A673 (cell line): ENCODE measurements at regions not wholly inside any gene's neighbourhood (a gene's known extent, or its start where the extent isn't known, plus 50 kb on each side); places are given as distances from the start of the nearest gene placed in this dataset.

Experiments
- BruUV-seq: library from RNA; stranded (reverse); fragments of 400-500 nt; replicated peaks from 2 replicates; lab custom pipeline; 2021; lab: Mats Ljungman, UMichigan
- CTCF ChIA-PET: fragments of 300-600 bp; sonication (Branson Sonifier 250); formaldehyde crosslinking; loops from one replicate; lab custom pipeline; 2022; ENCODE audit warnings: antibody characterized with exemption; lab: Charles Lee
- POLR2A ChIA-PET: fragments of 300-600 bp; sonication (Branson Sonifier 250); formaldehyde crosslinking; loops from one replicate; lab custom pipeline; 2022; ENCODE audit warnings: antibody characterized with exemption; ENCODE audit not compliant: low non-redundant PET; lab: Charles Lee
- DNase-seq: peaks from one replicate; pipeline ENCODE4 v3.0.0-alpha.2; 2015; ENCODE audit warnings: low spot score
- H3K27ac ChIP-seq: fragments of 200-600 bp; sonication (generic); 2 replicates; pipeline ENCODE4 v1.5.1; 2016; ENCODE audit warnings: mixed run types, low read depth, mild to moderate bottlenecking, mixed read lengths, antibody characterized with exemption, low read length; ENCODE audit not compliant: poor library complexity, severe bottlenecking
- H3K27me3 ChIP-seq: fragments of 200-600 bp; sonication (generic); replicated peaks from 2 replicates; pipeline ENCODE4 v1.6.1; 2017; ENCODE audit warnings: mixed run types, low read depth, mild to moderate bottlenecking, mixed read lengths, antibody characterized with exemption, low read length; ENCODE audit not compliant: insufficient read depth, poor library complexity
- H3K36me3 ChIP-seq: fragments of 200-600 bp; sonication (generic); 2 replicates; pipeline ENCODE4 v1.6.1; 2016; ENCODE audit warnings: mixed run types, mild to moderate bottlenecking, mixed read lengths, antibody characterized with exemption, low read length; ENCODE audit not compliant: insufficient read depth, poor library complexity, severe bottlenecking
- H3K4me1 ChIP-seq: fragments of 200-600 bp; sonication (generic); 2 replicates; pipeline ENCODE4 v1.6.1; 2017; ENCODE audit warnings: mixed run types, mild to moderate bottlenecking, mixed read lengths, antibody characterized with exemption, low read length; ENCODE audit not compliant: insufficient read depth, poor library complexity, severe bottlenecking
- H3K4me3 ChIP-seq: fragments of 200-600 bp; sonication (generic); 2 replicates; pipeline ENCODE4 v1.5.1; 2016; ENCODE audit warnings: low read depth, mixed run types, mild to moderate bottlenecking, mixed read lengths, low read length; ENCODE audit not compliant: poor library complexity, severe bottlenecking
- H3K9me3 ChIP-seq: fragments of 200-600 bp; sonication (generic); 2 replicates; pipeline ENCODE4 v1.6.1; 2016; ENCODE audit warnings: mixed run types, low read depth, mild to moderate bottlenecking, mixed read lengths, antibody characterized with exemption, low read length; ENCODE audit not compliant: poor library complexity, severe bottlenecking
- CTCF ChIP-seq: fragments of 300-800, 200-600 bp; sonication (generic); conservative IDR thresholded peaks from 2 replicates; pipeline ENCODE4 v1.5.1; 2017; ENCODE audit warnings: low read depth, mild to moderate bottlenecking, antibody characterized with exemption, low read length, moderate library complexity, mixed read lengths
- EZH2 ChIP-seq: fragments of 200-600 bp; sonication (generic); IDR thresholded peaks from 2 replicates; pipeline ENCODE4 v1.6.1; 2017; ENCODE audit warnings: borderline replicate concordance, low read depth, mild to moderate bottlenecking, mixed read lengths, antibody characterized with exemption, low read length; ENCODE audit not compliant: poor library complexity, severe bottlenecking
- intact Hi-C: fragments of 100-400 bp; cut with micrococcal nuclease; formaldehyde crosslinking; loops from one replicate; pipeline ENCODE4 v1.10.0; 2022; ENCODE audit not compliant: unreplicated experiment

- ChIA-PET CTCF (no interaction called here), POLR2A (no interaction called here)
- Histone ChIP-seq H3K4me1 (peaks cover 9% of the 10 kb centered on the region), H3K36me3 (no peaks in the 10 kb centered on the region), H3K27ac (no peak overlapping the region), H3K27me3 (no peaks in the 10 kb centered on the region), H3K9me3 (no peaks in the 10 kb centered on the region), H3K4me3 (no peak overlapping the region)
- no peak for DNase-seq
- TF ChIP-seq EZH2 (no peak), CTCF (no peak)
- no TSS peak for BruUV-seq
- intact Hi-C loops, result no loop called here
Measured at GRCh38 chr6:21309807-21310221, 283.7 kb upstream of the SOX4 start.

- no TSS peak for BruUV-seq
- intact Hi-C loops, result no loop called here
- Histone ChIP-seq H3K4me3 (no peak overlapping the region), H3K9me3 (no peaks in the 10 kb centered on the region), H3K27ac (no peak overlapping the region), H3K4me1 (peaks cover 7% of the 10 kb centered on the region), H3K27me3 (no peaks in the 10 kb centered on the region), H3K36me3 (no peaks in the 10 kb centered on the region)
- CTCF ChIA-PET, result no interaction called here
- DNase-seq, result no peak
- TF ChIP-seq CTCF (no peak), EZH2 (no peak)
- POLR2A ChIA-PET, result no interaction called here
Measured at GRCh38 chr6:21310568-21311140, 282.9 kb upstream of the SOX4 start.

GRCh38 chr6:21312118-21312517 is 281.4 kb upstream of the SOX4 start:
- Histone ChIP-seq H3K9me3 (no peaks in the 10 kb centered on the region), H3K4me1 (no peaks in the 10 kb centered on the region), H3K36me3 (no peaks in the 10 kb centered on the region), H3K4me3 (no peak overlapping the region), H3K27ac (no peak overlapping the region), H3K27me3 (no peaks in the 10 kb centered on the region)
- ChIA-PET CTCF (no interaction called here), POLR2A (no interaction called here)
- DNase-seq, result no peak
- no TSS peak for BruUV-seq
- TF ChIP-seq CTCF (no peak), EZH2 (no peak)
- intact Hi-C loops, result no loop called here
